ENCODE measurements at regions not wholly inside any gene's neighbourhood (a gene's known extent, or its start where the extent isn't known, plus 50 kb on each side); places are given as distances from the start of the nearest gene placed in this dataset.

DNA sequence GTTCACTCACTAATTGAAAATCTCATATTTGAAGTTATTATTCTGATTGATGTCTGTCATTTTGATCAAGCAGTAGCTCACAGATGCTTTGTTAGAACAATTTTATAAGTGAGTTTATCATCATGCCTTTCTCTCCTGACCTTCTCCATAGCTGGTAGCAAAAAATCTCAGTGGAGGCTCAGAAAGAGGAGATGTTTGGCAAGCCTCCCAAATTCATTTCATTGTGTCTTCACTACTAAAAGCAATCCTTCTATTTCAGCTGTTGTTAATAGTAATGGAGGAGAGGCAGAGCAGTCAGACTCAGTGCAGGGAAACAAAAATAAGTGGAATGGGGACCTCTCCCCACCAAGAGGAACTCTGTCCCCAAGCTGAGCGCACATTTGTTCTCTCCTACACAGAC is 2127.8 kb upstream of the CELF4 start:
- TF ChIP-seq ARNT (IDR thresholded peaks at IDR 0.05) (no peak), TARDBP (IDR thresholded peaks at IDR 0.05) (no peak), NFRKB (IDR thresholded peaks at IDR 0.05) (no peak), ZNF384 (IDR thresholded peaks at IDR 0.05) (no peak), FOXM1 (IDR thresholded peaks at IDR 0.05; ENCODE audit: borderline replicate concordance) (no peak), FOXK2 (IDR thresholded peaks at IDR 0.05) (no peak), LEF1 (IDR thresholded peaks at IDR 0.05; ENCODE audit: borderline replicate concordance) (no peak), SUZ12 (IDR thresholded peaks at IDR 0.05) (no peak), SP1 (IDR thresholded peaks at IDR 0.05) (no peak), L3MBTL2 (conservative IDR thresholded peaks at IDR 0.05) (no peak), BHLHE40 (IDR thresholded peaks at IDR 0.05; ENCODE audit: borderline replicate concordance) (no peak), HDGF (IDR thresholded peaks at IDR 0.05; ENCODE audit: borderline replicate concordance) (no peak), ELF4 (IDR thresholded peaks at IDR 0.05) (no peak), CTBP1 (IDR thresholded peaks at IDR 0.05; ENCODE audit: borderline replicate concordance) (no peak), FOXA1 (IDR thresholded peaks at IDR 0.05) (no peak)
- TF ChIP-seq, protein P1, sequence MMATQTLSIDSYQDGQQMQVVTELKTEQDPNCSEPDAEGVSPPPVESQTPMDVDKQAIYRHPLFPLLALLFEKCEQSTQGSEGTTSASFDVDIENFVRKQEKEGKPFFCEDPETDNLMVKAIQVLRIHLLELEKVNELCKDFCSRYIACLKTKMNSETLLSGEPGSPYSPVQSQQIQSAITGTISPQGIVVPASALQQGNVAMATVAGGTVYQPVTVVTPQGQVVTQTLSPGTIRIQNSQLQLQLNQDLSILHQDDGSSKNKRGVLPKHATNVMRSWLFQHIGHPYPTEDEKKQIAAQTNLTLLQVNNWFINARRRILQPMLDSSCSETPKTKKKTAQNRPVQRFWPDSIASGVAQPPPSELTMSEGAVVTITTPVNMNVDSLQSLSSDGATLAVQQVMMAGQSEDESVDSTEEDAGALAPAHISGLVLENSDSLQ (IDR thresholded peaks at IDR 0.05): no peak
- no peak for DNase-seq (ENCODE audit: extremely low spot score)
- POLR2A ChIA-PET: interaction anchor here (0.7 kb wide), 1 partner anchor 15 kb away, joined by 3 read pairs; no protein-coding TSS in a partner anchor
- CTCF ChIA-PET: no interaction called here

DNA sequence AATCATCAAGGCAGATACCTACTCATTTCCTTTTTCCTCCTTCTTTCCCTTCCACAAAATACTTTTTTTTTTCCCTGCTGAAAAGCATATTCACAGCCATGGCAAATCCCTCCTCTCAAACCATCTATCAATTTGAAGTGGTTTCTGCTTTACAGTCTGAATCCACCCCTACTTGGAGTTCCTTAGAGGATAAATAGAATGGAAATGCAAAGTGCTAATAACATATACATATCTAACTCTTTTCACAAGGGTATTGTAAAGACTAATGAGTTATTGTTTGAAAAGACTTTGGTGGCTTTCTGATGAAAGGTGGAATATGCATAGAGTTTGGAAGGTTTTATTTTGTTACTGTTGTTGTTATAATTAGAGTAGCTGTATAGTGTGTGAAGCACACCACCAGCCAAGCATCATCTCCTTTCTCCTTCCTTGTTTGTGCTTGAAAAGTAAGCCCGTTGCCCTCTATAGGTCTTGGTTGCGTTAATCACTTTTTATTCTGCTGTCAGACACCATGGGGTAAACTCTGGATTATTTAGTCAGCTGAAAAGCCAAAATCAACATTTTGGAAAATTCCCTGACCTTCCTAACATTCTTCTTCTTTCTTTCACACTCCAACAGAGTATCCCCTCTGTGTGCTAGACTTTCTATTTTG is 2126.9 kb upstream of the CELF4 start:
- ChIA-PET POLR2A (no interaction called here), CTCF (no interaction called here)
- TF ChIP-seq, protein P1 (IDR thresholded peaks at IDR 0.05): peak; percentile 60
- TF ChIP-seq ELF4 (IDR thresholded peaks at IDR 0.05) (no peak), HDGF (IDR thresholded peaks at IDR 0.05; ENCODE audit: borderline replicate concordance) (no peak), L3MBTL2 (conservative IDR thresholded peaks at IDR 0.05) (no peak)
- DNase-seq (ENCODE audit: extremely low spot score): no peak

DNA sequence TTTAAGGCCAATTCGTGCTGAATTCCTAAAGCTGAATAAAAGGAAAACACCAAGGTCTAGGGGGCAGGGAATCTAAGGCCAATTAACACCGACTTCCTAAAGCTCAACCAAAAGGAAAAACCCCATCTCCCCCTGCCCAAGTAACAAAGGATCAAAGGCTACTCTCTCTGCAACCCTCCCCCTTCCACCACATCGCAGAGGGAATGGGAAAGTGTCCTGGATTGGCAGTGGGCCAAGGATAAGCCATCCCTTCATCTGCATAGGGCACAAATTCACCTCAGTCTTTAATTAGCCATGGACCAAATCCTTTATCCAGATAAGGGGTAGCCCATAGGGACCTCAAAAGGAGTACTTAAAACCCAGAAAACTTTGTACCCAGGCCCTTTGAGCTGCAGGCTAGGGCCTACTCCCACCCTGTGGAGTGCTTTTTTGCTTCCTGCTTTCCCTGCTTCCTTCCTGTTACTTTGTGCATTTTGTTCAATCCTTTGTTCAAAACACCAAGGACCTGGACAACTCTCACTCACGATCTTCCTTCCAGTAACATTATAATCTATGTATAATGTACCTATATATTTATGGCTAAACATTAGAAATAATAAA is 2119.8 kb upstream of the CELF4 start:
- TF ChIP-seq FOXK2 (IDR thresholded peaks at IDR 0.05) (no peak), TARDBP (IDR thresholded peaks at IDR 0.05) (no peak), ZNF384 (IDR thresholded peaks at IDR 0.05) (no peak), CTBP1 (IDR thresholded peaks at IDR 0.05; ENCODE audit: borderline replicate concordance) (no peak)
- ChIA-PET POLR2A (no interaction called here), CTCF (interaction anchor here (0.6 kb wide), 1 partner anchor 477 kb away, joined by 4 read pairs; no protein-coding TSS in a partner anchor)
- DNase-seq (ENCODE audit: extremely low spot score): no peak

DNA sequence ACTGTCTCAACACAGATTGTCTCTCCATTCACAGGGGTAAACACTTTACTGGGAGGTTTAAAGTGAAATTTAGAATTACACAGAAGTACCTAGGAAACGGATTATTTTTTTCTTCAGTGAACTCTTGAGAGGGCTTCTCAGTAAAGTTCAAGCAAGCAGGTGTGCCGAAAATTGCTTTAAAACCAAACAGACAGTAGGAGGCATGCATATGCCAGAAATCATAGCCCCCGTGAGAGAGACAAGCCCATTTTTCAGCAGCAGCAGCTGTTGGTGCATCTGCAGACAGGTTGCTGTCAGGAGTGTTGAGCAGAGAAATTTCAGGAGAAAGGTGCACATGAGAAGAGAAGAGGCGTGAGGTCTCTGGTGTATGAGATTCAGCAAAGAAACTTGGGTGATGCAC is 2115.5 kb upstream of the CELF4 start:
- ChIA-PET POLR2A (no interaction called here), CTCF (no interaction called here)
- no peak for DNase-seq (ENCODE audit: extremely low spot score)
- TF ChIP-seq SP1 (IDR thresholded peaks at IDR 0.05): no peak
- no peak for TF ChIP-seq FOXK2 (IDR thresholded peaks at IDR 0.05)
- TF ChIP-seq LEF1 (IDR thresholded peaks at IDR 0.05; ENCODE audit: borderline replicate concordance): no peak
- TF ChIP-seq BHLHE40 (IDR thresholded peaks at IDR 0.05; ENCODE audit: borderline replicate concordance): no peak
- no peak for TF ChIP-seq TARDBP (IDR thresholded peaks at IDR 0.05)
- no peak for TF ChIP-seq FOXM1 (IDR thresholded peaks at IDR 0.05; ENCODE audit: borderline replicate concordance)

DNA sequence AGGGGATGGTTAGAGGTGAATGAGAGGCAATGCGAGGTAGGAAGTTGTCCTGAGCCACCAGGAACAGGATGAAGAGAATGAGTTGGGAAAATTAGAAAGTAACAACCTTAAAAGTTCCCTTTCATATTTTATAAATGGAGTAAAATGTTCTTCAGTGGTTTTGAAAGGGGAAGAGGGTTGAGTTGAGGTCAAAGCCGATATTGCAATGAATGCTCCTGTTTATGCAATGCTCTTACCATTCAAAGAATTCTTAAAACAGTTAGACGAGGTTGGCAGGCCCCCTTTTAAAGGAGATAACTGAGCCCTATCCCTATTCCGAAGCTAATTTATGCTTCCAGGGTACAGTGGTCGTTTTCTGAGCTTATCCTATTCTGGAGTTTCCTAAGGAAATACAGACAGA is 2110.3 kb upstream of the CELF4 start:
- ChIA-PET CTCF (interaction anchor here (1.0 kb wide), 1 partner anchor 165 kb away, joined by 3 read pairs; no protein-coding TSS in a partner anchor), POLR2A (no interaction called here)
- TF ChIP-seq FOXK2 (IDR thresholded peaks at IDR 0.05) (no peak), CTBP1 (IDR thresholded peaks at IDR 0.05; ENCODE audit: borderline replicate concordance) (no peak), ELF4 (IDR thresholded peaks at IDR 0.05) (no peak), LEF1 (IDR thresholded peaks at IDR 0.05; ENCODE audit: borderline replicate concordance) (no peak), ZNF384 (IDR thresholded peaks at IDR 0.05) (no peak)
- DNase-seq (ENCODE audit: extremely low spot score): no peak

DNA sequence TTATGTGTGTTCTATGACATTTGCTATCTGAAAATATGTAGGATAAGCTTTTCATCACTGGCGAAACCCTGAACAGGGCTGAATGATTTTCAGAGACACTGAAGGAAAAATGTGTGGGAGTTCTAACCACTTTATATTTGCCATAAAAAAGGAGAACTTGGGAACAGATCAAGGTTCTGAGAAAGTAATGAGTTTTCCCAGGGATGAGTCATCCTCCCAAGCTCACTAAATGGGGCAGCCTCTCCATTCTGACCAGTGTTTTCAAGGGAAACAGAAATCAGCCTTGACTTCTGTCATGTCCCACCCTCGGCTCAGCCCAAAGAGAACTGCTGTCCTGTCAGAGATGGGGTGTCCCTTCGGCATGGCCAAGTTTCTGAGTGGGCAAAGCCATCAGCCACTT is 2109.8 kb upstream of the CELF4 start:
- CTCF ChIA-PET: no interaction called here
- DNase-seq (ENCODE audit: extremely low spot score): peak; percentile 31
- POLR2A ChIA-PET: no interaction called here
- TF ChIP-seq SUZ12 (IDR thresholded peaks at IDR 0.05) (no peak), ZNF384 (IDR thresholded peaks at IDR 0.05) (no peak)

DNA sequence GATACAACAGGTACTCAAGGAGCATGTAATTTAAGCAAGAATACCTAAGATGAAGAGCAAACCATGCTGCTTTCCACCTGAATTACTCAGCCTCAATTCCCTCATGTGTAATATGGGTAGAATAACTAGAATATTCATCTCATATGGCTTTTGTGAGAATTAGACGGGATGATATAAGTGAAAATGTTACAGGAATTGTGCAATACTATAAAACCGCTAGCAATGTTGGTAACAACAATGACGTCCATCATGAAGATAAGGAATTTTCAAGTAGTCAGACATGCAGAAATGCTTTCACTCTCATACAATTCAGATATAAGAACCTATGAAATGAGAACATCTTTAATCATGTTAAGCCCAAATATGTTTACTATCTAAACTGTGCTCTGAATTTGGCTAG is 2106.6 kb upstream of the CELF4 start:
- POLR2A ChIA-PET: no interaction called here
- no peak for DNase-seq (ENCODE audit: extremely low spot score)
- CTCF ChIA-PET: no interaction called here
- TF ChIP-seq ELF4 (IDR thresholded peaks at IDR 0.05): no peak
- no peak for TF ChIP-seq ARNT (IDR thresholded peaks at IDR 0.05)
- no peak for TF ChIP-seq NFRKB (IDR thresholded peaks at IDR 0.05)
- TF ChIP-seq BHLHE40 (IDR thresholded peaks at IDR 0.05; ENCODE audit: borderline replicate concordance): no peak
- no peak for TF ChIP-seq CTBP1 (IDR thresholded peaks at IDR 0.05; ENCODE audit: borderline replicate concordance)
- no peak for TF ChIP-seq LEF1 (IDR thresholded peaks at IDR 0.05; ENCODE audit: borderline replicate concordance)
- no peak for TF ChIP-seq SUZ12 (IDR thresholded peaks at IDR 0.05)
- no peak for TF ChIP-seq HDGF (IDR thresholded peaks at IDR 0.05; ENCODE audit: borderline replicate concordance)
- TF ChIP-seq, protein P1 (IDR thresholded peaks at IDR 0.05): no peak
- TF ChIP-seq FOXA1 (IDR thresholded peaks at IDR 0.05): no peak
- TF ChIP-seq ZNF384 (IDR thresholded peaks at IDR 0.05): no peak
- no peak for TF ChIP-seq SP1 (IDR thresholded peaks at IDR 0.05)
- no peak for TF ChIP-seq FOXM1 (IDR thresholded peaks at IDR 0.05; ENCODE audit: borderline replicate concordance)
- no peak for TF ChIP-seq FOXK2 (IDR thresholded peaks at IDR 0.05)

Measured in HEK293T (cell line).